ENCODE measurements at regions not wholly inside any gene's neighbourhood (a gene's known extent, or its start where the extent isn't known, plus 50 kb on each side); places are given as distances from the start of the nearest gene placed in this dataset.

- TF ChIP-seq STAG1 (CRISPR knock-in tag; IDR thresholded peaks at IDR 0.05; ENCODE audit: borderline replicate concordance), result no peak
- TF ChIP-seq EWSR1 (IDR thresholded peaks at IDR 0.05; ENCODE audit: borderline replicate concordance, low read depth, partially characterized antibody), result no peak
- no peak for TF ChIP-seq ZNF740 (CRISPR knock-in tag; IDR thresholded peaks at IDR 0.05)
- TF ChIP-seq ZNF740 (tag; IDR thresholded peaks at IDR 0.05), result no peak
- TF ChIP-seq, protein P1, sequence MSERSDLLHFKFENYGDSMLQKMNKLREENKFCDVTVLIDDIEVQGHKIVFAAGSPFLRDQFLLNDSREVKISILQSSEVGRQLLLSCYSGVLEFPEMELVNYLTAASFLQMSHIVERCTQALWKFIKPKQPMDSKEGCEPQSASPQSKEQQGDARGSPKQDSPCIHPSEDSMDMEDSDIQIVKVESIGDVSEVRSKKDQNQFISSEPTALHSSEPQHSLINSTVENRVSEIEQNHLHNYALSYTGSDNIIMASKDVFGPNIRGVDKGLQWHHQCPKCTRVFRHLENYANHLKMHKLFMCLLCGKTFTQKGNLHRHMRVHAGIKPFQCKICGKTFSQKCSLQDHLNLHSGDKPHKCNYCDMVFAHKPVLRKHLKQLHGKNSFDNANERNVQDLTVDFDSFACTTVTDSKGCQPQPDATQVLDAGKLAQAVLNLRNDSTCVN (CRISPR knock-in tag; IDR thresholded peaks at IDR 0.05), result no peak
- TF ChIP-seq MITF (IDR thresholded peaks at IDR 0.05), result no peak
Observed at GRCh38 chr10:28137907-28138880, 139.3 kb upstream of the ODAD2 start (continued).
